ENCODE measurements at regions not wholly inside any gene's neighbourhood (a gene's known extent, or its start where the extent isn't known, plus 50 kb on each side); places are given as distances from the start of the nearest gene placed in this dataset.

GRCh38 chr22:44590291-44590690 is 92.3 kb upstream of the RTL6 start:
- no peak for DNase-seq

- DNase-seq: no peak
Measured at GRCh38 chr22:44589831-44590230, 91.8 kb upstream of the RTL6 start.

DNA sequence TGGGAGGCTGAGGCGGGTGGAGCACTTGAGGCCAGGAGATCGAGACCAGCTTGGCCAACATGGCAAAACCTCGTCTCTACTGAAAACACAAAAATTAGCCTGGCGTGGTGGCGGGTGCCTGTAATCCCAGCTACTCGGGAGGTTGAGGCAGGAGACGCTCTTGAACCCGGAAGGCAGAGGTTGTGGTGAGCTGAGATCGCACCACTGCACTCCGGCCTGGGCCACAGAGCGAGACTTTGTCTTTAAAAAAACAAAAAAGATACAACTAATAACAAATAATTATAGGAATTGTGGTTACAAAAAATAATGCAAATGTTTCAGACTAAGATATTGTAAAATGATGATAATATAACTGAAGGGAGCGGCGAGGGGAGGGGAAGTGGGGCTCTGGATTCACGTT is 90.3 kb upstream of the RTL6 start:
- DNase-seq: no peak

DNA sequence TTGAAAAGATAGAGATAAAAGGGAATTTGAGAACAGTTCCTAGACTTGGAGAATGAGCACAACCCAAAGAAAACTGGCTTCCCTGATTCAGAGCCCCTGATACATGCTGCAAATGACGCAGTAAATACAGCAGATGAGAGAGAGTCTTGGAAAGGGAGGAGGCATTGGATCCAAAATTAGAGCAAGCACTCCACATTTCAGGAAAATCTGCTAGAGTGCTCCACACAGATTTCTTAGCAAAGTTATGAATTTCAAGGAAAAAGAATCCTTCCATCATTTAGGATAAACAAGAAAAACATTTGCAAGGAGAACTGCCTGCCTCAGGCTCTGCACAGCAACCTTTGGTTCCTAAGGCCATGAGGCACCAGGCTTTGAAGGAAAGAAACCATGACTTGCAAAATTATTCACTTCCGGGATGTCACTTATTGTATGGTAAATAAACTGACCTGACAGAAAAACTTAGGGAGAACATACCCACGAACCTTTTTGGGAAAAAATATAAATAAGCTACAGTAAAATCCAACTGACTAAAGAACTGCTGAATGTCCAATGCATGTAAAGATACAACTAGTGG is 89.8 kb upstream of the RTL6 start:
- no peak for DNase-seq

GRCh38 chr22:44586999-44587736 is 89.1 kb upstream of the RTL6 start:
- DNase-seq: no peak

DNA sequence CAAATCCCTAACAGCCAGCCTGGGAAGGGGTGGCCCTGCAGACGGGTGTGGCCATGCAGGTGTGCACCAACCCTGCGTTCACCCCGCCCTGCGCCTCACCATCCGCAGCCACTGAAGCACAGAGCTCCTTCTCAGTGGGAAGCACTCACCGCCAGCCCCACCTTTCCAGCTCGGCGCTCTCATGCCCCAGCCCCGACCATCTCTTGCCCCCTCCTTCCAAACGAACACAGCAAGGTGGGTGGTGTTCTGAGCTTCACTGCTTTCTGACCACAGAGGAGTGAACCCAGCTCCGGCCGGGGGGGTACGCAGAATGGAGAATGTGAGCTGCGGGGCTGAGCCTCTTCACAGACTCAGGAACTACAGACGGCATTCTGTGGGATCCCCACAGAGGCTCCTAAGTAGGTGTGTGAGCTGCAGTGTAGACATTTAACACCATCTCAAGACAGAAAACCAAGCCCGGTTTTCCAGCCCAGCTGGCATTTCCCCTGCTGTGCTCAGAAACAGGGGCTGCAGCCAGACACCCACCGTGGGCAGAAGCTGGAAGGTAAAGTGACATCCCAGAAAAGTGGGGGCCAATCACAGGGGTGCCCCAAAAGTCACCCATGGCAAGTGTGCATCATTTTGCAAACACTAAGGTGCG is 88.4 kb upstream of the RTL6 start:
- DNase-seq: no peak

DNA sequence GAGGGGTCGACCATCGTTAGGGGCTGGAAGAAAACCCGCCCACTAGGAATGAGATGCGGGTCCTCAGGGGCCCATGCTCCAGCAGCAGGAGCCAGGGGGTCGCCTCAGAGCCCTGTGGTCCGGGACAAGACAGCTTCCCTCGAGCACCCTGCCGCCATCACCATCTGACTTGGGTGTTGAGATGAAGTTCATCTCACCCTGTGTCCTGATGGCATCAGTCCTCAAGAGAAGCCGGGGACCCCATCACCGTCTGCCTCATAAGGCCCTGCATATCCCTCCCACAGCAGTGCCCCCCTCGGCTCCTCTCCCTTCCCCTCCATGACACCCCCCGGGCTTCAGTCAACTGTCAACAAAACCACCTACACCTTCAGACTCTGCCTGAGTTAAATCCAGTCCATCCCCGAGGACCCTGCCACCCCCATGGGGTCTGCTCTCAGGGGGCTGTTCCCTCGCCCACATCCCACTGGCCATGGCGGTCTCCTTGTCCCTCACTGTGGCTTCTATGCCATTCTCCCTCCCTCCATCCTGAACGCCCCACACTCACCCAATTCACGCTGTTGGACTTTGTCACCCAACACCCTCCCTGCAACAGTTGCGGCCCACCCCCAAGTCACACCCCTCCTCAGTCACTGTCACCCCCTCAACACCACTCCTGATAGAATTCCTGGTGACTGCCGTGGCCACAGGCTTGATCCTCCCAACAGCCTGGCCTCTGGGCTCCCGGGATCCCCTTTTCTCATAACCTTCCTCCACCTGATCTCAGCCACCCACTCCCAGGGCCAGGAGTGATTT is 87.7 kb upstream of the RTL6 start:
- no peak for DNase-seq

DNA sequence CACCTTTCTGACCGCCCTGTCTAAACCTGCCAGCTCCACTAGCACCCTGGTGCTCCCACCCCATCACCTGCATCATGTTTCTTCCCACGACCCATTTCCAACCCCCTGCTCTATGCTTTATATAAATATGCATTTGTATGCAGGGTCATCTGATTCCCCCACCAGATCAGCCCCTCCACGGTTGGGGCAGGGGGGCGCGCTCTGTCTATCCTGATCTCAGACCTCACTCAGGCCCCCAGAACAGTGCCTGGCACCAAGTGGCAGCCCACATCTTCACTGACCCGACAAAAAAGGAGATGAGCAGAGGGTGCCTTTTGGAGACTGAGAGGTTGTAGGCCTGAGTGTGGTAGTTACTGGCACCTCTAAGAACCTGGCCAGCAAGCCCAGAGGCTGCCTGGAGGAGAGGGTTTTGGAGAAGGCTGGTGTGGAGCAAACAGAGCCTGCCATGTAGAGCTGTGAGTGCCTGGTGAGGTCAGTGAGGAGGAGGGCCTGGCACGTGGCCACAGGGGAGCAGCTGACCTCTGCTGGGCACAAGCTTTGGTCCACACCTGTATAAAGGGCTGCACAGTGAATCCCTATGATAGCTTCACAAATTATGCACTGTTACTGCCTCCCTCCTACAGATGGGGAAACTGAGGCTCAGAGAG is 86.3 kb upstream of the RTL6 start:
- no peak for DNase-seq

DNA sequence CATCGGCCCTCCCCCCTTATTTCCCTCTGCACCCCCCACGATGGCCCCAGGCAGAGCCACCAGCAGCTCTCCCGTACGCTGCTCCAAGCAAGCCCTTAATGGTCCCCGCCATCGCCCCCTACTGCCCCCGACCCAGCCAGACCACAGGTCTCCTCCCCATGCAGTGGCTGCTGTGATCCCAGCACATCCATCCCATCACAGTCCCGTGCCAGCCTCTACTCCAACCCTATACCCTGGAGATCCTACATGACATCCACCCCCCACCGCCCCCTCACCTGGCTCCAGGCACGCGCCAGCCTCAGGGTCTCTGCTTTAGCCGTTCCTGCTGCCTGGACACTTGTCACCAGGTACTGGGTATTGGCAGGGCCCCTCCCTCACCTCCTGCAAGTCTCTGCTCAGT is 85.8 kb upstream of the RTL6 start:
- no peak for DNase-seq

DNA sequence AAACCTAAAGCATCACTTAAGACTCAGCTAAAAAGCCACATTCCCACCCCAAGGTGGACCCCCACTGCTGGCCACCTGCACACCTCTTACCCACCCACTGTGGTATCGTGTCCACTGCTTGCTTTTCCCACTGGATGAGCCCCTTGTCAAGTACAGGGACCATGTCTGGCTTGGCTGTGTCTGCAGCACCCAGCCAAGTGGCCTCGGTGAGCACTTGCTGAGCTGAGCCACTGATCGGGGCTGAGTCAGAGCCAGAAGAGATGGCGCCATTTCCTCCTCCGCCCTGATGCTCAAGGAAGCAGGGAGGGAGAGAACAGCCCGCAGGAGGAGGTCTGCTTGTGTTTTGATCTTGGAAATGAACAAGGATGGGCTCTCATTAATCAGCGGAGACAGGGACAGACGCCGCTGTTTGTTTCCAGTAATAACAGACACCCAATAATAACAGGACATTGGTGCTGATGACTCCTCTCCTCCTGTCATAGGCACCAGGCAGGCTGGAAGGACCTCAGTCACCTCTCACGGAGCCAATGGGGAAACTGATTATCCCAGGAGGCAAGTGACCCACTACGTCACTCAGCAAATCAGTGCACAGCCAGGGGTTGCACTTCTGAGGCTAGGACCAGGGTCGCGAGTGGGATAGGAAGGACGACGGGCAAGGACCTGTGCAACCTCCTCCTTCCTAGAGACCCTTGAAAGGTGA is 85.2 kb upstream of the RTL6 start:
- no peak for DNase-seq

GRCh38 chr22:44582016-44582415 is 84.0 kb upstream of the RTL6 start:
- DNase-seq: no peak

GRCh38 chr22:44581096-44581435 is 83.0 kb upstream of the RTL6 start:
- peak; percentile 7 for DNase-seq

GRCh38 chr22:44580176-44581095 is 82.4 kb upstream of the RTL6 start:
- DNase-seq: peak; percentile 41

- DNase-seq: no peak
Measured at GRCh38 chr22:44578516-44579230, 80.6 kb upstream of the RTL6 start.

DNA sequence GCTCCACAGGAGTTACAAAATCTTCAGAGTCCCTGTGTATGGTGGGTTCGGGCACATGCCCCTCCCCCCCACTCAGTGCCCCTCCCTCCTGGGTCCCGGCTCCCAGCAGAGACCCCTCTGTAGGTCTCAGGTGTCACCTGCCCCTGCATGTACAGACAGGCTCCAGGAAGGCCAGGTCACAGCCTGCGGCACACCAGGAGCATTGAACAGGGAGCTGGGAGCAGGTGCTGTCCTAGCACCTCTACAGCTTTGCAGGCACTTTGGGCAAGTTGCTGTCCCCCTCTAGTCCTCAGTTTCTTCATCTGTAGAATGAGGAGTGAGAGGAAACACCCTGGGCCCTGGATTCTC is 80.1 kb upstream of the RTL6 start:
- DNase-seq: no peak

- no peak for DNase-seq
Measured at GRCh38 chr22:44577391-44578109, 79.5 kb upstream of the RTL6 start.

GRCh38 chr22:44576311-44577260 is 78.6 kb upstream of the RTL6 start:
- no peak for DNase-seq

- no peak for DNase-seq
Measured at GRCh38 chr22:44575381-44576268, 77.6 kb upstream of the RTL6 start.

Data from NCI-H2227 treated with DMSO at 0.1 percent for 48 hours (cell line).